ENCODE measurements at regions not wholly inside any gene's neighbourhood (a gene's known extent, or its start where the extent isn't known, plus 50 kb on each side); places are given as distances from the start of the nearest gene placed in this dataset.
A peak's percentile ranks its signal among the peaks of the same experiment; 100 is the strongest.

DNA sequence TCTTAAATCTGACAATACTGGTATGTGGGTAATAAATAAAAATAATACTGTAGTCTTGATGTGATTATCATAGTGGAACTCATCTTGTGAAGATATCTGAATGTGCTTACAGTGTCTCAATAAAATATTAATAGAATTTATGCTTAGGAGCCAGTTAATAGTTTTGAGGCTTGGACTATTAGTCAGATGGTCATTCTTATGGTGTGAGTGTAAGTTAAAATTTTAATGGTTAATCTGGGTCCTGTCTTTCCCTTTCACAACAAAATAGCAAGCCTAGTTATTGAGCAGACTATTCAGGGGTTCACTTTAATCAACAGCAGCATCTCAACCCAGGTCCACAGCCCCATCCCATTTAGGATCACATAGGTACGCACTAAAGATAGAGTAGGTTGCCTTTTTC lies 138.9 kb downstream of the HAUS1 start:
- no TSS peak for BruUV-seq (replicated peaks)
- H3K36me3 Mint-ChIP-seq (ENCODE audit: insufficient read depth, unreplicated experiment) = peaks cover 5% of the 10 kb centered on the region
- POLR2A ChIA-PET = interaction anchor here (1.4 kb wide), 1 partner anchor 11 kb away, joined by 4 read pairs; no protein-coding TSS in a partner anchor
- H3K4me1 Mint-ChIP-seq (ENCODE audit: insufficient read depth, unreplicated experiment) = peaks cover 4% of the 10 kb centered on the region
- intact Hi-C loops (cut with micrococcal nuclease) = no loop called here
- TF ChIP-seq, protein P1, sequence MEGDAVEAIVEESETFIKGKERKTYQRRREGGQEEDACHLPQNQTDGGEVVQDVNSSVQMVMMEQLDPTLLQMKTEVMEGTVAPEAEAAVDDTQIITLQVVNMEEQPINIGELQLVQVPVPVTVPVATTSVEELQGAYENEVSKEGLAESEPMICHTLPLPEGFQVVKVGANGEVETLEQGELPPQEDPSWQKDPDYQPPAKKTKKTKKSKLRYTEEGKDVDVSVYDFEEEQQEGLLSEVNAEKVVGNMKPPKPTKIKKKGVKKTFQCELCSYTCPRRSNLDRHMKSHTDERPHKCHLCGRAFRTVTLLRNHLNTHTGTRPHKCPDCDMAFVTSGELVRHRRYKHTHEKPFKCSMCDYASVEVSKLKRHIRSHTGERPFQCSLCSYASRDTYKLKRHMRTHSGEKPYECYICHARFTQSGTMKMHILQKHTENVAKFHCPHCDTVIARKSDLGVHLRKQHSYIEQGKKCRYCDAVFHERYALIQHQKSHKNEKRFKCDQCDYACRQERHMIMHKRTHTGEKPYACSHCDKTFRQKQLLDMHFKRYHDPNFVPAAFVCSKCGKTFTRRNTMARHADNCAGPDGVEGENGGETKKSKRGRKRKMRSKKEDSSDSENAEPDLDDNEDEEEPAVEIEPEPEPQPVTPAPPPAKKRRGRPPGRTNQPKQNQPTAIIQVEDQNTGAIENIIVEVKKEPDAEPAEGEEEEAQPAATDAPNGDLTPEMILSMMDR (IDR thresholded peaks at IDR 0.05; ENCODE audit: unreplicated experiment) = no peak
- DNase-seq (ENCODE audit: unreplicated experiment) = no peak
- no peak overlapping the region for H3K27ac Mint-ChIP-seq (ENCODE audit: low read depth, unreplicated experiment)
- H3K27me3 Mint-ChIP-seq (ENCODE audit: insufficient read depth, unreplicated experiment) = no peaks in the 10 kb centered on the region
- H3K4me3 Mint-ChIP-seq (ENCODE audit: unreplicated experiment) = no peak overlapping the region
- CTCF ChIA-PET = no interaction called here
- no peaks in the 10 kb centered on the region for H3K9me3 Mint-ChIP-seq (ENCODE audit: unreplicated experiment)

DNA sequence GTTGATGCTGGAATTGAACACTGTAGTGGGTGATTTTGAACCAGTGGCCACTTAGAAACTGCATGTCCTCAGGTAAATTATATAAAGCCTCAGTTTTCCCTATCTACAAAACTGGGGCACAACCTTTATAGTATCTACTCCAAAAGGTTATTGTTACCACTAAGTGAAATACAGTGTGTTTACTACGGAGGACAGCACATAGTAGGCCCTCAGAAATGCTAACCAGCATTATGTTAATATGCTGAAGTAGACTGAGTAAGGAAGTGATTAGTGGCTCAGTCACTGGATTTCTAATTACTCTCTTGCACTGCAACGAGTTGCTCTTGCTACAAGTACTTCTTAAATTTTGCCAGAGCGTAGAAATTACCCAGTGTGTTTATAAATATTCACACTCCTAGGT lies 139.5 kb downstream of the HAUS1 start:
- Mint-ChIP-seq H3K27me3 (ENCODE audit: insufficient read depth, unreplicated experiment) (no peaks in the 10 kb centered on the region), H3K9me3 (ENCODE audit: unreplicated experiment) (no peaks in the 10 kb centered on the region), H3K27ac (ENCODE audit: low read depth, unreplicated experiment) (no peak overlapping the region), H3K4me3 (ENCODE audit: unreplicated experiment) (no peak overlapping the region), H3K4me1 (ENCODE audit: insufficient read depth, unreplicated experiment) (peaks cover 8% of the 10 kb centered on the region), H3K36me3 (ENCODE audit: insufficient read depth, unreplicated experiment) (peaks cover 5% of the 10 kb centered on the region)
- CTCF ChIA-PET = no interaction called here
- intact Hi-C loops (cut with micrococcal nuclease) = no loop called here
- POLR2A ChIA-PET = no interaction called here
- TF ChIP-seq, protein P1 (IDR thresholded peaks at IDR 0.05; ENCODE audit: unreplicated experiment) = no peak
- no TSS peak for BruUV-seq (replicated peaks)
- DNase-seq (ENCODE audit: unreplicated experiment) = no peak

DNA sequence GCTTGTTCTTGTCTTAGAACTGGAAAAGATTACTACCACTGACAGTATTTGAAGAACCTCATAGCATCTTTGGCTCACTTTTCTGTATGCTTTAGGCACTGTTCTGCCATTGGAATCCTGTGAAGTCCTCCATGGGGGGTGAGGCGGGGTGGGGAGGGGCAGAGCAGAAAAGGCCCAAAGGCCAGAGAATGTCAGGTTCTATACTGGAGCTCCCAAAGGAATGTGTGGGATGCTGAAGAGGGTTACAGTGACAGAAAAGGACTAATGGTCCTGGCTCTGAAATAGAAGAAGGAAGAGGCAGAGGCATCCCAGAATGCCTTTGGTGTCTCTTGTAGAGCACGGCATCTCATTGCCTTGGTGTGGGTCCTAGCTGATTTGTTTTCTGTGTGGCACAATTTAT lies 141.9 kb downstream of the HAUS1 start:
- CTCF ChIA-PET = interaction anchor here (0.7 to 1.3 kb wide), 3 partner anchors 32 to 412 kb away, joined by 3 read pairs; no protein-coding TSS in a partner anchor
- no peak overlapping the region for H3K4me3 Mint-ChIP-seq (ENCODE audit: unreplicated experiment)
- no TSS peak for BruUV-seq (replicated peaks)

DNA sequence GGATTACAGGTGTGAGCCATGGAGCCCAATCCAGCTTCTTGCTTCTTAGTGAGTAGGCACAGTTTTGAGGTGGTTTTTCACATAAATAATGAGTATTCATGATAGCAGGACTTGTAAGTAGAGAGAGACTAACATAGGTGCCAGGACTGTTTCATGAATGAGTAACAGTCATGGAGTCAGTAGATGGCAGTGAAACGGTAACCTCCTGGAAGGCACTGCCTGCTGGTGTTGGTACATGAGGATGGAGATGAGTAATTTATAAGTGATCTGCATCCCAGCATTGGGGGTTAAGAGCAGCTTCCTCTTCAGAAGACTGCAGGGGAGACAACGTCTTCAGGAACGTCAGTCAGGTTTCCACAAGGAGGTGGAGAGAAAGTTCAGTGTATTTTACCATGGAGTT lies 143.8 kb downstream of the HAUS1 start:
- Mint-ChIP-seq H3K4me3 (ENCODE audit: unreplicated experiment) (no peak overlapping the region), H3K27me3 (ENCODE audit: insufficient read depth, unreplicated experiment) (no peaks in the 10 kb centered on the region), H3K4me1 (ENCODE audit: insufficient read depth, unreplicated experiment) (peaks cover 27% of the 10 kb centered on the region), H3K36me3 (ENCODE audit: insufficient read depth, unreplicated experiment) (peaks cover 5% of the 10 kb centered on the region), H3K9me3 (ENCODE audit: unreplicated experiment) (no peaks in the 10 kb centered on the region), H3K27ac (ENCODE audit: low read depth, unreplicated experiment) (peak overlapping the region; percentile 23)
- BruUV-seq (replicated peaks) = no TSS peak
- TF ChIP-seq, protein P1 (IDR thresholded peaks at IDR 0.05; ENCODE audit: unreplicated experiment) = no peak
- intact Hi-C loops (cut with micrococcal nuclease) = no loop called here
- POLR2A ChIA-PET = interaction anchor here (0.6 kb wide), 1 partner anchor 177 kb away, joined by 3 read pairs; no protein-coding TSS in a partner anchor
- DNase-seq (ENCODE audit: unreplicated experiment) = no peak
- CTCF ChIA-PET = interaction anchor here (1.7 to 2.1 kb wide), 2 partner anchors 33 to 75 kb away, joined by 5 to 8 read pairs; no protein-coding TSS in a partner anchor

More for the DNA sequence above, 141.9 kb downstream of the HAUS1 start:
- intact Hi-C loops (cut with micrococcal nuclease) = no loop called here
- Mint-ChIP-seq H3K27me3 (ENCODE audit: insufficient read depth, unreplicated experiment) (no peaks in the 10 kb centered on the region), H3K36me3 (ENCODE audit: insufficient read depth, unreplicated experiment) (peaks cover 5% of the 10 kb centered on the region), H3K9me3 (ENCODE audit: unreplicated experiment) (no peaks in the 10 kb centered on the region), H3K4me1 (ENCODE audit: insufficient read depth, unreplicated experiment) (peaks cover 26% of the 10 kb centered on the region), H3K27ac (ENCODE audit: low read depth, unreplicated experiment) (no peak overlapping the region)
- POLR2A ChIA-PET = interaction anchor here (0.8 kb wide), 1 partner anchor 9 kb away, joined by 3 read pairs; no protein-coding TSS in a partner anchor
- TF ChIP-seq, protein P1 (IDR thresholded peaks at IDR 0.05; ENCODE audit: unreplicated experiment) = no peak
- DNase-seq (ENCODE audit: unreplicated experiment) = no peak
